ENCODE measurements at regions not wholly inside any gene's neighbourhood (a gene's known extent, or its start where the extent isn't known, plus 50 kb on each side); places are given as distances from the start of the nearest gene placed in this dataset.
A peak's percentile ranks its signal among the peaks of the same experiment; 100 is the strongest.

DNA sequence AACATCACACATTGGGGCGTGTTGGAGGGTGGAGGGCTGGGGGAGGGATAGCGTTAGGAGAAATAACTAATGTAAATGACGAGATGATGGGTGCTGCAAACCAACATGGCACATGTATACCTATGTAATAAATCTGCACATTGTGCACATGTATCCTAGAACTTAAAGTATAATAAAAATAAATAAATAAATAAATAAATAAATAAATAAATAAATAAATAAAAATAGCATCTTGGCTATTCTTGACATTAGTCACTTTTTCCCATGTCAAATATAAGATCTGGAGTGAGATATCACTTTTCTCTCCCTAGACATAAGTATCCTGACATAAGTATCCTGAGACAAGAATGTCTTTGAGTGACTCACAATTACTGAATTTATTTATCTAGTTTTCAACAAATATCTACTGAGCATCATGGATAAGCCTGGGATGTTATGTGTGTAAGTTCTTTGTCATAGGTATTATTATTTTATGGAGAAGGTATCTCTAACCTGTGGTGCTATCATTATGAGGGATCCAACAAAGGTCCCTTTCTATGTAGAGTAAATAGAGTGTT, 691.3 kb downstream of the SORCS1 start:
- FAIRE-seq (no peak), DNase-seq (ENCODE audit: low spot score) (no peak)

DNA sequence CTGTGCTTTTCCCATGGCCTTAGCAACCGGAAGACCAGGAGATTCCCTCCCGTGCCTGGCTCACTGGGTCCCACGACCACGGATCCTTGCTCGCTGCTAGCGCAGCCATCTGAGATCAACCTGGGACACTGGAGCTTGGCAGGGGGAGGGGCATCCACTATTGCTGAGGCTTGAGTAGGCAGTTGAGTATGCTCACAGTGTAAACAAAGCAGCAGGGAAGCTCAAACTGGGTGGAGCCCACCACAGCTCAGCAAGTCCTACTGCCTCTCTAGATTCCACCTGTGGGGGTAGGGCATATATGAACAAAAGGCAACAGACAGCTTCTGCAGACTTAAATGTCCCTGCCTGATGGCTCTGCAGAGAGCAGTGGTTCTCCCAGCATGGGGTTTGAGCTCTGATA, 697.0 kb downstream of the SORCS1 start:
- FAIRE-seq (no peak), DNase-seq (ENCODE audit: low spot score) (no peak)

DNA sequence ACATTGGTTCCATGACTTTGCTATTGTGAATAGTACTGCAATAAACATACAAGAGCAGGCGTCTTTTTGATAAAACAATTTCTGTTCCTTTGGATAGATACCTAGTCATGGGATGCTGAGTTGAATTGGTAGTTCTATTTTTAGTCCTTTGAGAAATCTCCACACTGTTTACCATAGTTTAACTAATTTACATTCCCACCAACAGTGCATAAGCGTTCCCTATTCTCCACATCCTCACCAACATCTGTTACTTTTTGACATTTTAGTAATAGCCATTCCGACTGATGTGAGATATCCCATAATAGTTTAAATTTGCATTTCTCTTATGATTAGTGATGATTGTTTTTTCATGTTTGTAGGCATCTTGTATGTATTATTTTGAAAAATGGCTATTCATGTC, 707.0 kb downstream of the SORCS1 start:
- FAIRE-seq (no peak), DNase-seq (ENCODE audit: low spot score) (no peak)

DNA sequence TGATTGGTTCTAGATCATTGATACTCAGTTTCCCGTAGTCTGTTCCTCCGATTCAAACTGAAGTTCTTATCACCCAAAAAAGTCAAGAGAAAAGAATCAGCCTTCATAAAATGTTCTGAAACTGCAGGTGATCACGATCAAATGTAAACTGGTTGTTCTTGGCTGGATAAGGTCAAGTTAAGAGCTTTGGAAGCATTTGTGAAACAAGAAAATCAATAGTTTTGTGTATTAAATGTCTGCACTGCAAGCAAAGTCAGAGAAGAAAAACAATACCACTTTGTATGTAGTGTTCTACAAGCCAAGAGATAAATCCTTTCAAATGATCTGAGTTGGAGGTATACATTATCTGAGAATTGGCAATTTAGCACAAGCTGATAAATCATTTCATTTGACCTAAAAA, 710.3 kb downstream of the SORCS1 start:
- no peak for DNase-seq (ENCODE audit: low spot score)
- FAIRE-seq: no peak

DNA sequence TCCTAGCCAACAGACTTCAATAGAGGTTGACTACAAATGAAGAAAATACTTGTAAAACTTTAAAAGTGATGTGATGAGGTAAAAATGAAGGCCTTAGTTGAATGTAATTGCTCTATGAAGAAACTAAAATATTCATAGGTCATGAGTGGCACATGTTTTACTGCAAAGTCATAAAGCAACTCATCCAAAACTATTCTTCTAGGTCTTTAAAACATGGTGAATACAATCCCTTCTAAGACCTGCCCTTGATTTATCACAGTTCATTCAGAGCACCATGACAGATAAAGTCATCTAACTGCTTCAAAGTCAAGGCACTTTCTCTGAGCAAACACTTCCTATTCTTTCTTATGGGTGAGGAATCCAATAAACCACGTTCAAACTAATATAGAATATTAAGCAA, 713.5 kb downstream of the SORCS1 start:
- FAIRE-seq (no peak), DNase-seq (ENCODE audit: low spot score) (no peak)

DNA sequence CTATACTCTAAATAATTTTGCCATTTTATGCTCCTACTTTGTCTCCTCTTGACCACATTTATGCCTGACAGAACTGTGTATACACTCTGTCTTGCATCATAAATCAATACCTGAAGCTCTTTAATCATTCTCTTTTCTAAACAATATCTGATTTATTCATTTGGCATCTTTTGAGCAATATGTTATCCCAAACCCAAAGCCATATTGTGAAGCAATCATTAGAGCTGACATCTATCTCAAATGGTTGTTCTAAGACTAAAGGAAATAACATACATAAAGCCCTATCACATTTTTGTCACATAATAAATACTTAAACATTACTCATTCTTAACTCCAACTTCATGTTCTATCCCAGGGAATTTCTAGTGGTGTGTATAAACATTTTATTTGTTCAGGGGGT, 717.6 kb downstream of the SORCS1 start:
- no peak for FAIRE-seq
- no peak for DNase-seq (ENCODE audit: low spot score)

DNA sequence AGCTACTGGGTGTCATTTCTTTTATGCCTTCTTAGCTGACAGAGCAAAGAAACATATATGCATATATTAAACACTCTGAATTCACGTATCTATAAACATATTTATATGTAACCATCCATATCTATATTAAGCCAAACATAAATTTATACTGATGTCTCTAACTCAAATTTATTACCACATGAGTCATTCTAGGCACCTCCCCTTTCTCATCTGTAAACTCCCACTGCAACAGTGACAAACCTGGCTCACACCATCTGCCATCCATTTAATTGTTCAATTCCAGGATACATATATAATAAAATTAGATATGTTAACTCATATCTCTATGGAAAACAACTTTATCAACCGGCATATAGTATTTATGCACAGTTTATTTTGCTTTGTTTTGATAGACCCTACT, 722.3 kb downstream of the SORCS1 start:
- DNase-seq (ENCODE audit: low spot score) (no peak), FAIRE-seq (no peak)

DNA sequence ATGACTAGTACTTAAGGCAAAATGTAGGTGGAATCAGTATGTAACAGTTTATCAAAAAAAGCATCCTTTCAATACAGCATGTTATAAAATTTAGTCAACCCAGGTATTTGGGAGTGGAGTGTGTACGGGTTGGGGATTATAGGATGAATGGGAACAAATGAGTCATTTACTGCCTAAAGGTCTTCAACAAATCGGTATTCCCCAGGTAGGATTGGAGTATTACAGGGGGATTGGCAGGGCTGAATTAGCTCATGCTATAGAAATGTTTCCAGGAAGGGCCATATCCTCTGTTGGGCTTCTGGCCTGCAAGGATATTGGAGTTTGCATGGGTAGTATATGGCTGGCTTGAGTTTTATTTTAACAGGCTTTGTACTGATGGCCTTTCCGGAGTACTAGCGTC, 723.7 kb downstream of the SORCS1 start:
- no peak for FAIRE-seq
- no peak for DNase-seq (ENCODE audit: low spot score)

DNA sequence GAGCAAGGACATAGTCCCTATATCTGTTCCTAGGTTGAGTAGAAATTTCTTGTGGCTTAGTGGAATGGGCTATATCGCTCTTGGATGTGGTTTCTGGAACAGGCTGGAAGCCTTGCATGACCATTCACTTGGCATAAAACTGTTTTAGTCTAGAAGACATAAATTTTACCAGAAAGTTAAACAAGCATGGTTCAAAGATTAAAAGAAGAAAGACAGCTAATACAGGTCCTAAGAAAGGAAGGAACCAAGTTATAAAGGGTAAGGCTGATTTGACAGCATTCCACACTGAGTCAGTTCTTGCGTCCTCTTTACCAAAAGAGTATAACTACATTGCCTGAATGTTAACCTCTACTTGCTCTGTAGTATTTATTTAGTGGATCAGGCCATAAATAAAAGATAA, 724.2 kb downstream of the SORCS1 start:
- FAIRE-seq (no peak), DNase-seq (ENCODE audit: low spot score) (no peak)

DNA sequence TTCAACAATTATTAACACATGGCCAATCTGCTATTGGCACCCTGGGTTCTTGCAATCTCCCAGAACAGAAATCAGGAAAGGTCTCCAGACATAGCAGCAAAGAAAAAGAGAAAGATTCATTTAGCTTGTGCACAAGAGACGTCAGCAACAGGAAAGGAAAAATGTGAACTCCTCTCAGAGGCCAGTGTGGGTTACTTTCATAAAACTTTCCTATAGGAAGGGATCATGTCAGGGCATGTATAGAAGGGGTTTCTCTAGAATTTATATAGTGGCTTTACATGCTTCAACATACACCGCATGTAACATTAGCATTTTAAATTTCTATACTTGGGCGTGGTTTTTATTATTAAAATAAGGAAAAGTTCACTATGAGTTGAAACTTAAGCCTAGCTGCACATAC, 725.1 kb downstream of the SORCS1 start:
- no peak for DNase-seq (ENCODE audit: low spot score)
- no peak for FAIRE-seq

DNA sequence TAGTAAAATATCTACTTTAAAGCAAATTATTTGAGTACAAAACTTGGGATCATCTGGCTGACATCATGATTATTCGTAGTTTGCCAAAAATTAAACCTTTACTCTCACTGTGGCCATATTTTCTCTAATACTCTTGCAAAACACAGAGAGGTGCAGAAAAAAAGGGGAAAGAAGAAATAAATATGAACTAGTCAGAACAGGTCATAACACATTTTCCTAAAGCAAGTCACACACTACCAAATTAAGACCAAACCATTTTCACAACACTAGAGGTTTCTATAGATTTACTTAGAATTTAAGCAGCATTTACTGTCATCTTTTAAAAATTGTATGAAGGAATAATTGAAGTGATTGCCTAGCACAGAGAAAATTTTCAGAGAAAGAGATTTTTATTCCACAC, 726.1 kb downstream of the SORCS1 start:
- FAIRE-seq: no peak
- DNase-seq (ENCODE audit: low spot score): no peak

DNA sequence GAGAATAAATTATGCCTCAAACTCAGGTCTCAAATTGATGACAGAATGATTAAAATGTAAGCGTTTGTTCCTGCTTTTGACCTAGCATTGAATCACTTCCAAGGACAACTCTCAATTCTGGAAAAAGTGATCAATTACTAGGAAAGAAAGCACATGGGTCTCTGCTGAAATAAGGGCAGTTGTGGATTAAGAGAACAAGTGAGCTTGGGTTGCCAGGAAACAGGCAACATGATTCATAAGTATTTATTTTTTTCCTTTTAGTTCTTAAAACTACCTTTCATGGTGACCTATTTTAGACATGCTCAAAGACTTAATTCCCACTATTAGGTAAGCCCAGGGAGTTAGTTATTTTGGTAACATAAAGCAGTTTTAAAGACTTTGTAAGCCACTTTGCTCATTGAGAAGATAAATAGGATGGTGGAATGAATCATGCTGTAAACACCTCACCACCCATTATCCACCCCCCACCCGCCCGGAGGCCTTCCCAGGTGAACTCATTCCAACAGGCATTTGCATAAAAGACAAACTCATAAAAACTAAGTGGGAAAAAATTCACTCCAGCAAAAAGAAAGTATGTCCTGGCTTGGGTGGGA, 728.3 kb downstream of the SORCS1 start:
- FAIRE-seq (no peak), DNase-seq (ENCODE audit: low spot score) (peak; percentile 20)

DNA sequence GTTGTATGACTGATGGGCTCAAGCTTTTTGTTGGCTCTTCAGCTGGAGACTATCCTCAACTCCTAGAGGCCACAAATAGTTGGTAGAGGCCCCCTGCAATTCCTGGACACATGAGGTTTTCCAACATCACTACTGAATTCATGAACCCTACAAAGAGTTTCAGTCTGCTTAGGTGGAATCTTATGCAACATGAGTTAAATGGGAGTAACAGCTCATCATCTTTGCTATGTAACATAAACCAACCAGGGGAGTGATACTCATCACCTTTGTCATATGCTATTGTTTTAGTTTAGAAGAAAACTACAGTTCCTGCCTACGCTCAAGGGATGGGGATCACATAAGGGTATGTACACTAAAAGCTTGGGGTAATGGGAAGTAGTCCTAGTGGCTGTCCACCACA, 729.4 kb downstream of the SORCS1 start:
- no peak for FAIRE-seq
- DNase-seq (ENCODE audit: low spot score): no peak

DNA sequence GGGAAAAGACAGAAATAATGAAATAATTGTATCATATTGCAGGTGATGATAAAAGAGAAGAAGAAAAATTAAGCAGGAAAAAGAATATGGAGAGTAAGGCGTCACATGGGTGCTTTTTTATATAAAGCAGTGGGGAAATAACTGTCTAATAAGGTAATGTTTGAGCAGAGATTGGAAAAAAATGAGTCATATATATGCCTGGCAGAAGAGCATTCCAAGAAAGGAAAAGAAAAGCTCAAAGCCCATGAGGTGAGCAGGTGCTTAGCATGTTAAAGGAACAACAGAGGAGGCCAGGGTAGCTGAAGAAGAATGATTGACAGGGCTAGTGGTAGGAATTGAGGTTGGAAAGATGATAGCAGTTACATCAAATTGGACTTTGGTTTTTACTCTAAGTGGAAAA, 739.5 kb downstream of the SORCS1 start:
- FAIRE-seq (no peak), DNase-seq (ENCODE audit: low spot score) (peak; percentile 14)

DNA sequence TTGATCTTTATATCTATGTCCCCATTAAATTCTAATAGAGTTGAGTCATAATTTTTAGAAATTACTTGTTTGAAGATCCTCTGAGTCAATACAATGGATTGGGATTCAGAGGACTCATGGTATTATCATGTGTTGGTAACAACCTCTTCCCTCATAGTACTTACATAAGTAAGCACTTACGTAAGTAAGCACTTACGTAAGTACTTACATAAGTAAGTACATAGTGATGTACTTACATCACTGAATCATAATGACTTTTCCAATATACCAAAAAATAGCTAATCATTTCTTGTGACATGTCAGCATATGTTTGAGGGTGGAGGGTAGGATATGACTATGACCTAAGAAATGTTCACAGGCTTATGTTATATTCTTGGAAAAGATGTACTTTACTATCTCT, 740.5 kb downstream of the SORCS1 start:
- no peak for FAIRE-seq

DNA sequence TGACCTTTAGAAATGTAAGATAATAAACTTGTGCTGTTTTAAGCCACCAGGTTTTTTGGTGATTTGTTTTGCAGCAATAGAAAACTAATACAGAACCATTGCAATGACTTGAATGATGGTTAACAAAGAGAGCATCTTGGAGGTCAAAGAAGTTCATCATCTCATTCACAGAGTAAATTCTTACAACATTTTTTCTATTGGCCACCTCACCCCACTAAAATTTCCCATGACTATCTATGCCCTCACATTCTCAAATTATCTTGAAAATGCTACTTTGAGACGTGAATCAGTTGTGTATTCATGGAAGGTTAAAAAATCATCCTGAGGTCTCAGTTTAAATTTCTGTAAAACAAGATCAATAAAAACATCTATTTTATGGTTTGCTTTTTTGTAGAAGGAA, 754.2 kb downstream of the SORCS1 start:
- DNase-seq (ENCODE audit: low spot score) (no peak), FAIRE-seq (no peak)

More for the DNA sequence above, 740.5 kb downstream of the SORCS1 start:
- no peak for DNase-seq (ENCODE audit: low spot score)

DNA sequence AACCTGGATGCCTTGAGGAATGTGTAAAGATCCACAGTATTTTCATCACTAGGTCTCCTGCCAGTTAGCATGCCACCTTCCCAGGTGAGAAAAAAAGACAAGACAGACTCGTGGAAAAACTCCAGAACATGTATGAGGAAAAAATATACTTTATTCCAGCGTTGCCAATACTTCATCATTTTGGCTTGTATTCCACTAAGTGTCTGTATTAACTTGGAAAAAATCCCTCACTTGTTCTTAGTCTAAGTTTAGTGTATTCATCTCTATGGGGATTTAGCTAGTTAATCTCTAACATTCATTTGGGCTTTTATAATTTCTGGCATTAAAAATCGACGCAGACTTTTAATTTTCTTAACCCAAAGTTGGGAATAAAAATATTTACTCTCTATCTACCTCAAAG, 759.4 kb downstream of the SORCS1 start:
- DNase-seq (ENCODE audit: low spot score) (no peak), FAIRE-seq (no peak)

DNA sequence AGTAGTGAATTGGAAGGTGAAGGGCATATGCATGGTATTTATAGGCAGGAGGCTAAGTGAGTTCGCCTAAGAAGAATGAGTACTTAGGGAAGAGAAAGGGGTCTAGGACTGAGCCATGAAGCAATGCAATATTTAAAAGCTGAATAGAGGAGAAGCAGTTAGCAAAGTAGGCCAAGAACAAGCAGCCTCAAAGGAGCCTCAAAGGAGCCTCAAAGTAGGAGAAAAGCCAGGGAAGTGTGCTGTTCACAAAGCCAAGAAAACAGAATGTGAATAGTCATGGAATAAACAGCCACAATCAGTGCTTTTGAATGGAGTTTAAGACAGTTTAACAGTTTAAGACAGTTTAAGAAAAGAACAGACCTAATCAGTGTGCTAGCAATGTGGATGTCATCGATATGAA, 762.0 kb downstream of the SORCS1 start:
- no peak for FAIRE-seq
- DNase-seq (ENCODE audit: low spot score): no peak

DNA sequence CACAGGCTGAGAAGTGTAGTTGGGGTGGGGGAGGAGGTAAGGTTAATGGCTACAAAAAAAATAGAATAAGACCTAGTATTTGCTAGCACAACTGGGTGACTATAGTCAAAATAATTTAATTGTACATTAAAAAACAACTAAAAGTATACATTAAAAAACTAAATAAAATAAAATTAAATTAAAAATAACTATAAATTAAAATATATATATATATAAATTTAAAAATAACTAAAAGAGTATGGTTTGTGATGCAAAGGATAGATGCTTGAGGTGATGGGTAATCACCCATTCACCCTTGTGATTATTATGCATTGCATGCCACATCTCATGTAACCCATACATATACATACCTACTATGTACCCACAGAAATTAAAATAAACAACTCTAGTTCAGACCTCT, 762.5 kb downstream of the SORCS1 start:
- DNase-seq (ENCODE audit: low spot score) (no peak), FAIRE-seq (no peak)

DNA sequence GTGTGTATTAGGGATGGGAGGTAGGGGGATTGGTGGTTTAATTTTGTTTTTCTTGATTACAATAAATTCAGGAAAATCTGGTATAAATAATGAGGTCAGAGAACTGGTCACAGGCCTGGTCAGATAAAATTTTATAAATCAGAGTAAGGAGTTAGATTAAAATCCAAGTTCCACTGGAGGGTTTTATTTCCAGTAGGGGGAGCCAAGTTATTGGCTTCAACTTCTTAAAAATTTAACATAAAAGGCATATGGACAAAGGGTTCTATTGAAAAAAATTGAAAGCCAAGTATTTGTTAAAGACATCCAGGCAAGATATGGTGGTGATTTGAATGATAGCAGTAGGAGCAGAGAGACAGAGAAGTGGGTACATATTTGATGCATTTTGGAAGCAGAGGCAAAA, 763.3 kb downstream of the SORCS1 start:
- FAIRE-seq: no peak
- no peak for DNase-seq (ENCODE audit: low spot score)

DNA sequence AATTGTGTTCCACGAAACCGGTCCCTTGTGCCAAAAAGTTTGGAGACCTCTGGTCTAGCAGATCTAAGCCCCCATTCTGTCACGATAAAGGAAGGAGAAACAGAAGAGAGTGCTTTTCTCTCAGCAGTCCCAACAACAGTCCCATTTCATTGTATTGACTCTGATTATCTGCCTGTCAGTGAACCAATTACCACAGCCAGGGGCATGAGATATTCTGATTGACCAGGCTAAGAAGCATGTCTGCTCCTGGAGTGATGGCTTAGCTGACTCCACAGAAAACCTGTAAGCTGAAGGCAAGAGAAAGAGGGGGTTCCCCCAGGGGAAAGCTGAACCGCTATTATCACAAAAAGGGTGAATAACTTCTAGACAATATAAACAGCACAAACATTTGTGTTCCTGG, 765.4 kb downstream of the SORCS1 start:
- FAIRE-seq (no peak), DNase-seq (ENCODE audit: low spot score) (no peak)

DNA sequence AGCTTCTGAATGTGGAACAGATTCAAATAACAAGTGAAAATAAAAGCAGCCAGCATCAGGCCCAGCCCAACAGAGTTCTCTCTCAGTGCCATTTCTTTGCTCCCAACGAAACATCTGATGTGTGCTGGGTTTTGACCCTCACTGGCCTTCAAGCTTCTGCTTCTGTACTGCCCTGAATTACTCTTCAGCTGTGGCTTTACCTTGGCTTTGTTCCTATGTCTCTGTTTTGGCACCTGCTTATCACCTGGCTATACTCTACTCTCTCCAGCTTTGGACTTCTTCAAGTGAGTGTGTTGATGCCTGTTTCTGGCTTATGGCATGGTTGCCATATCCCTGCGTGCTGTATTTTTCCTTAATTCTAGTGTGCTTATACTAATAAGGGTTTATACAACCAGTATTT, 768.3 kb downstream of the SORCS1 start:
- FAIRE-seq: no peak
- no peak for DNase-seq (ENCODE audit: low spot score)

DNA sequence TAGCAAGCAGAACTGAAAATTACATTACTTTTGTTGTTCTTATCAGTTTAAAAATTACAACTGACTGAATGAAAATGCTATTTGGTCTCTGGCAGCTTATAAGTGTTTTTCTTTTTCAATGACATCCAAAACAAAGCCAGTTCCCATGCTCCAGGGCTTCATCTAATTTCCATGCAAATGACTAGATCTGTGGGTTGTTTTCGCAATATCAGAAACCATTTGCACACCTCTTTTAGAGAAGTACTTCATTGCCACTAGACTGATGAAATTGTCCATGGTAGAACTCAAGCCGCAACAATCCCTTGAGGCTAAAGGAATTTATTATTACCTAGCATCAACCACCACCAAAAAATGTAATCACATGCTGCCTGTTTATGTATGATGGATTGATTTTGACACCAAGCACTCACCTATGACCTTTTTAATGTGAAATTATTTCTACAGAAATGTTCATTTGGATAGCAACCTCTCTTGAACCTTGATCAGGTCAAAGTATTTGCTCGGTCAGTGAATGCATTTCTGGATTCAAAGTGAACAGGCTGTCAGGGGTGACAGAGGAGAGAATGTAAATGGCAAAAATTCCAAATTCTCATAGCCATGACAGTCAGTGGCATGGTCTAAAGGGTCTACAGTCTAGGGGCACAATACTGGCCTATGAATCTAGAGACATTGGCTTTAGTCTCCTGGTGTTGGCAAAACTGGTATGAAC, 769.3 kb downstream of the SORCS1 start:
- no peak for DNase-seq (ENCODE audit: low spot score)
- no peak for FAIRE-seq

Data from urothelium cell line (cell line).